Kidney (tissue), 13 donors: ENCODE measurements at regions not wholly inside any gene's neighbourhood (a gene's known extent, or its start where the extent isn't known, plus 50 kb on each side); places are given as distances from the start of the nearest gene placed in this dataset.
A peak's percentile ranks its signal among the peaks of the same experiment; 100 is the strongest.

Experiments
- DNase-seq, 5 donors: peaks; one replicate each; pipeline ENCODE4 v3.0.0-alpha.2; 2013 to 2020
- FAIRE-seq: peaks from 2 replicates; lab custom pipeline; 2012; peaks lifted over from hg19 to GRCh38; lab: Jason Lieb, UNC
- H3K27ac ChIP-seq, 2 donors: one replicate each; pipeline ENCODE4 v1.7.0; 2013; ENCODE audit warnings: low read depth in 2 of 2, low read length in 2 of 2, inconsistent platforms in 1 of 2
- H3K27me3 ChIP-seq: one replicate; pipeline ENCODE4 v1.7.1; 2013; ENCODE audit warnings: low read length, inconsistent platforms; ENCODE audit not compliant: control insufficient read depth, insufficient read depth
- H3K36me3 ChIP-seq, 3 donors: one replicate each; pipeline versions ENCODE4 v1.7.0 to v1.7.1; 2013; ENCODE audit warnings: low read length in 3 of 3, control low read depth in 1 of 3, inconsistent platforms in 1 of 3; ENCODE audit not compliant: insufficient read depth in 3 of 3, control insufficient read depth in 2 of 3
- H3K4me1 ChIP-seq, 3 donors: one replicate each; pipeline versions ENCODE4 v1.7.0 to v1.7.1; 2013; ENCODE audit warnings: low read length in 3 of 3, inconsistent platforms in 1 of 3, low read depth in 1 of 3; ENCODE audit not compliant: control insufficient read depth in 2 of 3, insufficient read depth in 2 of 3
- H3K4me3 ChIP-seq, 3 donors: one replicate each; pipeline versions ENCODE4 v1.7.0 to v1.8.1; 2013; ENCODE audit warnings: low read length in 3 of 3, control low read depth in 1 of 3, inconsistent platforms in 1 of 3
- H3K9ac ChIP-seq, 3 donors: one replicate each; pipeline versions ENCODE4 v1.7.0 to v1.7.1; 2013; ENCODE audit warnings: low read length in 3 of 3, control low read depth in 1 of 3, inconsistent platforms in 1 of 3
- H3K9me3 ChIP-seq, 3 donors: one replicate each; pipeline versions ENCODE4 v1.7.0 to v1.7.1; 2013; ENCODE audit warnings: low read length in 3 of 3, control low read depth in 1 of 3, inconsistent platforms in 1 of 3; ENCODE audit not compliant: control insufficient read depth in 2 of 3, insufficient read depth in 1 of 3
- CTCF ChIP-seq: IDR thresholded peaks from 3 replicates; pipeline ENCODE4 v1.5.1; 2012; ENCODE audit warnings: mild to moderate bottlenecking, moderate library complexity, borderline replicate concordance; ENCODE audit not compliant: insufficient read depth; ENCODE audit errors: extremely low read depth
- intact Hi-C: fragments of 100-400 bp; cut with DNase I; formaldehyde crosslinking; loops from one replicate; pipeline ENCODE4 v1.11.1; 2022
- donor health status: control.
- donor health status: control.
- donor health status: control.
- donor health status: control.
- donor health status: control.
- donor health status: DM: yes; HTN: yes; CAD: no.
- donor health status: Normal renal cell carcinoma (clear cell type).

- Histone ChIP-seq H3K9ac (no peak overlapping the region), H3K4me1 (no peaks in the 10 kb centered on the region), H3K4me3 (no peak overlapping the region), H3K36me3 (no peaks in the 10 kb centered on the region), H3K27ac (no peak overlapping the region), H3K27me3 (no peaks in the 10 kb centered on the region), H3K9me3 (no peaks in the 10 kb centered on the region)
- intact Hi-C loops = no loop called here
- DNase-seq = no peak
- TF ChIP-seq CTCF = no peak
- FAIRE-seq = no peak
Measured at GRCh38 chr3:193119926-193120325, 121.1 kb upstream of the PLAAT1 start.

- no peaks in the 10 kb centered on the region for H3K9me3 ChIP-seq
- no peak for FAIRE-seq
- no peaks in the 10 kb centered on the region for H3K4me1 ChIP-seq
- no peak overlapping the region for H3K9ac ChIP-seq
- no peaks in the 10 kb centered on the region for H3K27me3 ChIP-seq
- no peaks in the 10 kb centered on the region for H3K36me3 ChIP-seq
- TF ChIP-seq CTCF = no peak
- DNase-seq = no peak
- H3K4me3 ChIP-seq = no peak overlapping the region
- H3K27ac ChIP-seq = no peak overlapping the region
- intact Hi-C loops = no loop called here
Measured at GRCh38 chr3:193124861-193125260, 116.2 kb upstream of the PLAAT1 start.

DNA sequence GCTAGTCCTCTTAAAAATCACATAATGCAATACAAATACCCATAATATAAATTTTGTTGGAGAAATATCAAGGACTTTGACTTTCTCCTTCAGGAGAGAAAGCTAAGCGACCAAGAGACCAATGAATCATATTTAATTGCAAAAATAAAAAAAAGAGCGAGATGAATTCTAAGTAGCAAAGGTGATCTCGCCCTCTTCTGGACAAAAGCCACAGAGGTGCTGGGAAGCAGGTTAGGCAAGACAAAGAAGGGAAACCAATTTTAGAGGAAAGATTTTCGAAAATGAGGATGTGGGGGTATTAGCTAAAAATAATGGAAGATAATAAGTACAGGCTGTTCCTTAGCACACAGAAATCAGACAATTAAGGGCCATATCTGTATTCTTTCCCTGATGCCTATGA lies 111.4 kb upstream of the PLAAT1 start:
- Histone ChIP-seq H3K27ac (no peak overlapping the region), H3K36me3 (no peaks in the 10 kb centered on the region), H3K9me3 (no peaks in the 10 kb centered on the region), H3K4me3 (no peak overlapping the region), H3K4me1 (no peaks in the 10 kb centered on the region), H3K27me3 (no peaks in the 10 kb centered on the region), H3K9ac (no peak overlapping the region)
- intact Hi-C loops = no loop called here
- DNase-seq (peak in 2 of 5 donors; percentile 2 to 10), FAIRE-seq (no peak)
- no peak for TF ChIP-seq CTCF

GRCh38 chr3:193130576-193130975 lies 110.4 kb upstream of the PLAAT1 start:
- Histone ChIP-seq H3K4me1 (no peaks in the 10 kb centered on the region), H3K9me3 (no peaks in the 10 kb centered on the region)

More at GRCh38 chr3:193130576-193130975, 110.4 kb upstream of the PLAAT1 start:
- Histone ChIP-seq H3K9ac (no peak overlapping the region), H3K27ac (no peak overlapping the region), H3K27me3 (no peaks in the 10 kb centered on the region), H3K4me3 (no peak overlapping the region), H3K36me3 (no peaks in the 10 kb centered on the region)
- intact Hi-C loops = no loop called here
- FAIRE-seq (no peak), DNase-seq (no peak)
- TF ChIP-seq CTCF = no peak
